Muscle layer of duodenum (tissue), 2 donors: ENCODE measurements at regions not wholly inside any gene's neighbourhood (a gene's known extent, or its start where the extent isn't known, plus 50 kb on each side); places are given as distances from the start of the nearest gene placed in this dataset.

Experiments used
- H3K27ac ChIP-seq: one replicate; pipeline ENCODE4 v1.7.0; 2013; ENCODE audit warnings: mild to moderate bottlenecking, low read length
- H3K27me3 ChIP-seq: one replicate; pipeline ENCODE4 v1.7.0; 2013; ENCODE audit warnings: low read depth, mild to moderate bottlenecking, control low read depth, low read length
- H3K36me3 ChIP-seq, 2 donors: one replicate each; pipeline ENCODE4 v1.7.0; 2013; ENCODE audit warnings: low read length in 2 of 2, control low read depth in 1 of 2, mild to moderate bottlenecking in 1 of 2; ENCODE audit not compliant: insufficient read depth in 2 of 2, control insufficient read depth in 1 of 2
- H3K4me1 ChIP-seq, 2 donors: one replicate each; pipeline ENCODE4 v1.7.0; 2013; ENCODE audit warnings: low read length in 2 of 2, mild to moderate bottlenecking in 2 of 2, control low read depth in 1 of 2, moderate library complexity in 1 of 2; ENCODE audit not compliant: insufficient read depth in 2 of 2, control insufficient read depth in 1 of 2
- H3K4me3 ChIP-seq, 2 donors: one replicate each; pipeline ENCODE4 v1.7.0; 2013; ENCODE audit warnings: low read length in 2 of 2, low read depth in 1 of 2, mild to moderate bottlenecking in 1 of 2
- H3K9me3 ChIP-seq, 2 donors: one replicate each; pipeline ENCODE4 v1.7.0; 2013; ENCODE audit warnings: low read length in 2 of 2, control low read depth in 1 of 2, mild to moderate bottlenecking in 1 of 2; ENCODE audit not compliant: control insufficient read depth in 1 of 2
- donor health status: healthy.

GRCh38 chr2:88250404-88250803 is 80.3 kb downstream of the THNSL2 start:
- Histone ChIP-seq H3K9me3 (no peaks in the 10 kb centered on the region), H3K4me1 (no peaks in the 10 kb centered on the region), H3K4me3 (no peak overlapping the region), H3K36me3 (no peaks in the 10 kb centered on the region), H3K27me3 (no peaks in the 10 kb centered on the region), H3K27ac (no peak overlapping the region)

- Histone ChIP-seq H3K4me3 (no peak overlapping the region), H3K27me3 (no peaks in the 10 kb centered on the region), H3K27ac (no peak overlapping the region), H3K4me1 (no peaks in the 10 kb centered on the region), H3K36me3 (no peaks in the 10 kb centered on the region), H3K9me3 (no peaks in the 10 kb centered on the region)
These were observed 78.2 kb downstream of the THNSL2 start for GRCh38 chr2:88248280-88248828.

GRCh38 chr2:88247531-88247930 is 77.4 kb downstream of the THNSL2 start:
- no peaks in the 10 kb centered on the region for H3K9me3 ChIP-seq
- no peak overlapping the region for H3K27ac ChIP-seq
- no peaks in the 10 kb centered on the region for H3K36me3 ChIP-seq
- H3K4me3 ChIP-seq, result no peak overlapping the region
- no peaks in the 10 kb centered on the region for H3K4me1 ChIP-seq
- no peaks in the 10 kb centered on the region for H3K27me3 ChIP-seq

GRCh38 chr2:88245109-88245508 is 75.0 kb downstream of the THNSL2 start:
- no peak overlapping the region for H3K27ac ChIP-seq
- H3K4me1 ChIP-seq, result no peaks in the 10 kb centered on the region
- H3K4me3 ChIP-seq, result no peak overlapping the region
- no peaks in the 10 kb centered on the region for H3K9me3 ChIP-seq
- no peaks in the 10 kb centered on the region for H3K27me3 ChIP-seq
- H3K36me3 ChIP-seq, result no peaks in the 10 kb centered on the region

- no peaks in the 10 kb centered on the region for H3K4me1 ChIP-seq
- no peaks in the 10 kb centered on the region for H3K9me3 ChIP-seq
- no peaks in the 10 kb centered on the region for H3K36me3 ChIP-seq
- H3K27me3 ChIP-seq, result no peaks in the 10 kb centered on the region
- H3K4me3 ChIP-seq, result no peak overlapping the region
- no peak overlapping the region for H3K27ac ChIP-seq
These were observed 69.6 kb downstream of the THNSL2 start for GRCh38 chr2:88239781-88240180.

- Histone ChIP-seq H3K9me3 (no peaks in the 10 kb centered on the region), H3K27me3 (no peaks in the 10 kb centered on the region), H3K36me3 (no peaks in the 10 kb centered on the region), H3K27ac (no peak overlapping the region), H3K4me3 (no peak overlapping the region), H3K4me1 (no peaks in the 10 kb centered on the region)
These were observed 66.5 kb downstream of the THNSL2 start for GRCh38 chr2:88236666-88237065.
